ENCODE measurements at regions not wholly inside any gene's neighbourhood (a gene's known extent, or its start where the extent isn't known, plus 50 kb on each side); places are given as distances from the start of the nearest gene placed in this dataset.

- TF ChIP-seq, protein P1, sequence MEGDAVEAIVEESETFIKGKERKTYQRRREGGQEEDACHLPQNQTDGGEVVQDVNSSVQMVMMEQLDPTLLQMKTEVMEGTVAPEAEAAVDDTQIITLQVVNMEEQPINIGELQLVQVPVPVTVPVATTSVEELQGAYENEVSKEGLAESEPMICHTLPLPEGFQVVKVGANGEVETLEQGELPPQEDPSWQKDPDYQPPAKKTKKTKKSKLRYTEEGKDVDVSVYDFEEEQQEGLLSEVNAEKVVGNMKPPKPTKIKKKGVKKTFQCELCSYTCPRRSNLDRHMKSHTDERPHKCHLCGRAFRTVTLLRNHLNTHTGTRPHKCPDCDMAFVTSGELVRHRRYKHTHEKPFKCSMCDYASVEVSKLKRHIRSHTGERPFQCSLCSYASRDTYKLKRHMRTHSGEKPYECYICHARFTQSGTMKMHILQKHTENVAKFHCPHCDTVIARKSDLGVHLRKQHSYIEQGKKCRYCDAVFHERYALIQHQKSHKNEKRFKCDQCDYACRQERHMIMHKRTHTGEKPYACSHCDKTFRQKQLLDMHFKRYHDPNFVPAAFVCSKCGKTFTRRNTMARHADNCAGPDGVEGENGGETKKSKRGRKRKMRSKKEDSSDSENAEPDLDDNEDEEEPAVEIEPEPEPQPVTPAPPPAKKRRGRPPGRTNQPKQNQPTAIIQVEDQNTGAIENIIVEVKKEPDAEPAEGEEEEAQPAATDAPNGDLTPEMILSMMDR (IDR thresholded peaks at IDR 0.05; ENCODE audit: unreplicated experiment) = no peak
- H3K27me3 Mint-ChIP-seq (ENCODE audit: unreplicated experiment) = no peaks in the 10 kb centered on the region
- no peaks in the 10 kb centered on the region for H3K4me1 Mint-ChIP-seq (ENCODE audit: unreplicated experiment)
- H3K27ac Mint-ChIP-seq (ENCODE audit: unreplicated experiment) = no peak overlapping the region
- H3K36me3 Mint-ChIP-seq (ENCODE audit: low read depth, unreplicated experiment) = peaks cover 3% of the 10 kb centered on the region
- no peak for DNase-seq (ENCODE audit: low spot score)
- H3K4me3 Mint-ChIP-seq (ENCODE audit: unreplicated experiment) = no peak overlapping the region
- H3K9me3 Mint-ChIP-seq (ENCODE audit: unreplicated experiment) = no peaks in the 10 kb centered on the region
Measured at GRCh38 chr9:23630488-23630887, 195.6 kb downstream of the ELAVL2 start.

GRCh38 chr9:23635276-23635675 is 190.8 kb downstream of the ELAVL2 start:
- no peaks in the 10 kb centered on the region for H3K9me3 Mint-ChIP-seq (ENCODE audit: unreplicated experiment)
- TF ChIP-seq, protein P1 (IDR thresholded peaks at IDR 0.05; ENCODE audit: unreplicated experiment) = no peak
- no peak overlapping the region for H3K4me3 Mint-ChIP-seq (ENCODE audit: unreplicated experiment)
- no peak overlapping the region for H3K27ac Mint-ChIP-seq (ENCODE audit: unreplicated experiment)
- no peak for DNase-seq (ENCODE audit: low spot score)
- H3K4me1 Mint-ChIP-seq (ENCODE audit: unreplicated experiment) = no peaks in the 10 kb centered on the region
- H3K27me3 Mint-ChIP-seq (ENCODE audit: unreplicated experiment) = no peaks in the 10 kb centered on the region
- no peaks in the 10 kb centered on the region for H3K36me3 Mint-ChIP-seq (ENCODE audit: low read depth, unreplicated experiment)

DNA sequence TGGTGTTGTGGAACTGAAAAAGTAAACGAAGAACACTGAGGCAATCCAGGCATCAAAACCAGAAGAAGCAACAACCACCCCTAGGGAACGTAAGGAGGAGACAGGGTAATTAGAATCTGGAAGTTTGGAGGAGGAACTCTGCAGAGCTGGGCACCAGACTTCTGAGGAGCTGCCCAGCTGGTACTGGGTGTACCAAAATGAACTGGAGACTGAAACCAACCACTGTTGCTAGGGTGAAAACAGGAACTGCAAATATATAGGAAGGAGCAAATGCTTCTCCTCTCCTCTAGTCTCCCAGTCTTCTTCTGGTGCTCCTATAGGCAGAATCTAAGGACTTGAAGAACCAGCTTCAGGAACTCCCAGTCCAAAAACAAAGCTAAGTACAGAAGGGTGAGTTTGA is 189.8 kb downstream of the ELAVL2 start:
- H3K36me3 Mint-ChIP-seq (ENCODE audit: low read depth, unreplicated experiment) = no peaks in the 10 kb centered on the region
- no peak overlapping the region for H3K27ac Mint-ChIP-seq (ENCODE audit: unreplicated experiment)
- no peaks in the 10 kb centered on the region for H3K4me1 Mint-ChIP-seq (ENCODE audit: unreplicated experiment)
- no peak overlapping the region for H3K4me3 Mint-ChIP-seq (ENCODE audit: unreplicated experiment)
- no peaks in the 10 kb centered on the region for H3K9me3 Mint-ChIP-seq (ENCODE audit: unreplicated experiment)
- no peak for DNase-seq (ENCODE audit: low spot score)
- TF ChIP-seq, protein P1 (IDR thresholded peaks at IDR 0.05; ENCODE audit: unreplicated experiment) = no peak
- H3K27me3 Mint-ChIP-seq (ENCODE audit: unreplicated experiment) = no peaks in the 10 kb centered on the region

- Mint-ChIP-seq H3K4me3 (ENCODE audit: unreplicated experiment) (no peak overlapping the region), H3K27ac (ENCODE audit: unreplicated experiment) (no peak overlapping the region), H3K27me3 (ENCODE audit: unreplicated experiment) (no peaks in the 10 kb centered on the region), H3K36me3 (ENCODE audit: low read depth, unreplicated experiment) (no peaks in the 10 kb centered on the region), H3K4me1 (ENCODE audit: unreplicated experiment) (no peaks in the 10 kb centered on the region), H3K9me3 (ENCODE audit: unreplicated experiment) (no peaks in the 10 kb centered on the region)
- DNase-seq (ENCODE audit: low spot score) = no peak
- TF ChIP-seq, protein P1 (IDR thresholded peaks at IDR 0.05; ENCODE audit: unreplicated experiment) = no peak
Measured at GRCh38 chr9:23638011-23638410, 188.0 kb downstream of the ELAVL2 start.

GRCh38 chr9:23638837-23639426 is 187.1 kb downstream of the ELAVL2 start:
- Mint-ChIP-seq H3K4me1 (ENCODE audit: unreplicated experiment) (no peaks in the 10 kb centered on the region), H3K27me3 (ENCODE audit: unreplicated experiment) (no peaks in the 10 kb centered on the region), H3K4me3 (ENCODE audit: unreplicated experiment) (no peak overlapping the region), H3K36me3 (ENCODE audit: low read depth, unreplicated experiment) (no peaks in the 10 kb centered on the region), H3K27ac (ENCODE audit: unreplicated experiment) (no peak overlapping the region), H3K9me3 (ENCODE audit: unreplicated experiment) (no peaks in the 10 kb centered on the region)
- DNase-seq (ENCODE audit: low spot score) = no peak
- TF ChIP-seq, protein P1 (IDR thresholded peaks at IDR 0.05; ENCODE audit: unreplicated experiment) = no peak

Data from endothelial cell (in vitro differentiated cells).